Activated B cell treated with CpG ODN at 0.5 μM for 24 hours (primary cell): ENCODE measurements at regions not wholly inside any gene's neighbourhood (a gene's known extent, or its start where the extent isn't known, plus 50 kb on each side); places are given as distances from the start of the nearest gene placed in this dataset.

Source experiments
- ATAC-seq: fragments of 200-7000 bp; cut with Tn5 transposase; one replicate; pipeline ENCODE4 v1.10.0; 2021; ENCODE audit warnings: low read depth, mild to moderate bottlenecking, moderate library complexity
- CTCF ChIA-PET: fragments of 350-600 bp; sonication (Branson Sonifier 250); formaldehyde crosslinking; loops from one replicate; lab custom pipeline; 2021; ENCODE audit warnings: antibody characterized with exemption; lab: Charles Lee
- POLR2A ChIA-PET: fragments of 350-600 bp; sonication (Branson Sonifier 250); formaldehyde crosslinking; loops from one replicate; lab custom pipeline; 2021; ENCODE audit warnings: antibody characterized with exemption; lab: Charles Lee
- DNase-seq: peaks from one replicate; pipeline ENCODE4 v3.0.0; 2022
- H3K27ac Mint-ChIP-seq: one replicate; pipeline ENCODE4 v1.8.0; 2020; ENCODE audit warnings: mixed read lengths
- H3K27me3 Mint-ChIP-seq: one replicate; pipeline ENCODE4 v1.8.0; 2021; ENCODE audit warnings: mixed read lengths
- H3K36me3 Mint-ChIP-seq: one replicate; pipeline ENCODE4 v1.8.0; 2021; ENCODE audit warnings: low read depth, mixed read lengths
- H3K4me1 Mint-ChIP-seq: one replicate; pipeline ENCODE4 v1.8.0; 2021; ENCODE audit warnings: mixed read lengths
- H3K4me3 Mint-ChIP-seq: one replicate; pipeline ENCODE4 v1.8.0; 2020; ENCODE audit warnings: mild to moderate bottlenecking, mixed read lengths
- H3K9me3 Mint-ChIP-seq: one replicate; pipeline ENCODE4 v1.8.0; 2020; ENCODE audit warnings: mixed read lengths
- intact Hi-C: fragments of 100-400 bp; cut with micrococcal nuclease; formaldehyde crosslinking; loops from one replicate; pipeline ENCODE4 v1.15.1; 2024
- TF ChIP-seq, protein P1 (sequence below): fragments of 200-600 bp; IDR thresholded peaks from one replicate; pipeline ENCODE4 v1.8.0; 2022; ENCODE audit warnings: antibody characterized with exemption, mild to moderate bottlenecking

DNA sequence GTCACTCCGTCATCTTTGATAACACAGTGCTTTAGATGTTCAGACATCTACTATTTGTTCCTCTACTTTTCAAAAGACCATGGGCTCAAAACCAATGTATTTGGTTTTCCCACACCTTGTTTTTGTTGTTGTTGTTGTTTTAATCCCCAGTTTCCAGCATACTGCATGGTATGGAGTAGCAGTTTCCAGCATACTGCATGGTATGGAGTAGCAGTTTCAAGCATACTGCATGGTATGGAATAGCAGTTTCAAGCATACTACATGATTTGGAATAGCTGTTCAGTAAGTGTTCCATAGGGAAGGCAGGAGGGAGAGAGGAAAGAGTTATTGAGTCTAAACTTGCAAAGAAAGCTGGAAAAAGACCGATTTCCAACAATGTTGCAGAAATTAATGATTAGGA, 314.3 kb upstream of the PRKCQ start:
- Mint-ChIP-seq H3K9me3 (no peaks in the 10 kb centered on the region), H3K27ac (no peak overlapping the region), H3K27me3 (peaks cover 6% of the 10 kb centered on the region), H3K4me3 (no peak overlapping the region), H3K4me1 (no peaks in the 10 kb centered on the region), H3K36me3 (no peaks in the 10 kb centered on the region)
- ATAC-seq, result no peak
- TF ChIP-seq, protein P1, sequence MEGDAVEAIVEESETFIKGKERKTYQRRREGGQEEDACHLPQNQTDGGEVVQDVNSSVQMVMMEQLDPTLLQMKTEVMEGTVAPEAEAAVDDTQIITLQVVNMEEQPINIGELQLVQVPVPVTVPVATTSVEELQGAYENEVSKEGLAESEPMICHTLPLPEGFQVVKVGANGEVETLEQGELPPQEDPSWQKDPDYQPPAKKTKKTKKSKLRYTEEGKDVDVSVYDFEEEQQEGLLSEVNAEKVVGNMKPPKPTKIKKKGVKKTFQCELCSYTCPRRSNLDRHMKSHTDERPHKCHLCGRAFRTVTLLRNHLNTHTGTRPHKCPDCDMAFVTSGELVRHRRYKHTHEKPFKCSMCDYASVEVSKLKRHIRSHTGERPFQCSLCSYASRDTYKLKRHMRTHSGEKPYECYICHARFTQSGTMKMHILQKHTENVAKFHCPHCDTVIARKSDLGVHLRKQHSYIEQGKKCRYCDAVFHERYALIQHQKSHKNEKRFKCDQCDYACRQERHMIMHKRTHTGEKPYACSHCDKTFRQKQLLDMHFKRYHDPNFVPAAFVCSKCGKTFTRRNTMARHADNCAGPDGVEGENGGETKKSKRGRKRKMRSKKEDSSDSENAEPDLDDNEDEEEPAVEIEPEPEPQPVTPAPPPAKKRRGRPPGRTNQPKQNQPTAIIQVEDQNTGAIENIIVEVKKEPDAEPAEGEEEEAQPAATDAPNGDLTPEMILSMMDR, result no peak
- ChIA-PET POLR2A (no interaction called here), CTCF (no interaction called here)
- intact Hi-C loops, result no loop called here
- no peak for DNase-seq

DNA sequence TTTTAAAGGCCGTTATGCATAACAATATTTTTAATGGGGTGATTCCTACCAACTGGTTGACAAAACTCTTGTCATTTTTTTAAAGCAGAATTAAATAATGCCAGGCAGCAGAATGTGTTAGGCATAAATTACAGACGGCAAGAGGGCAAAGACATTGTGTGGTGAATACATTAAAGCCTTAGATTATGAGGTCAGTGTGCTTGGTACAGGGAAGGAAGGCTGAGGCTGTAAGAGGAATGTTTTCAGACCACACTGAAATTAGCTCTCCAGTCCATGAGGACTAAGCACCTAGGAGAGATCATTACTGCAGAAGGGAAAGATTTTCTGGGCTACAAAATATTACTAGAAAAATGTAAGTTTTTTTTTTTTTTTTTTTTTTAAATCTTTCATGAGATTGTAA, 312.8 kb upstream of the PRKCQ start:
- TF ChIP-seq, protein P1, result no peak
- Mint-ChIP-seq H3K4me3 (no peak overlapping the region), H3K27me3 (peaks cover 6% of the 10 kb centered on the region), H3K27ac (no peak overlapping the region), H3K4me1 (no peaks in the 10 kb centered on the region), H3K9me3 (no peaks in the 10 kb centered on the region), H3K36me3 (no peaks in the 10 kb centered on the region)
- intact Hi-C loops, result no loop called here
- no peak for ATAC-seq
- ChIA-PET CTCF (no interaction called here), POLR2A (interaction anchor here (0.6 kb wide), 1 partner anchor 9 kb away, joined by 5 read pairs; no protein-coding TSS in a partner anchor)
- DNase-seq, result no peak

DNA sequence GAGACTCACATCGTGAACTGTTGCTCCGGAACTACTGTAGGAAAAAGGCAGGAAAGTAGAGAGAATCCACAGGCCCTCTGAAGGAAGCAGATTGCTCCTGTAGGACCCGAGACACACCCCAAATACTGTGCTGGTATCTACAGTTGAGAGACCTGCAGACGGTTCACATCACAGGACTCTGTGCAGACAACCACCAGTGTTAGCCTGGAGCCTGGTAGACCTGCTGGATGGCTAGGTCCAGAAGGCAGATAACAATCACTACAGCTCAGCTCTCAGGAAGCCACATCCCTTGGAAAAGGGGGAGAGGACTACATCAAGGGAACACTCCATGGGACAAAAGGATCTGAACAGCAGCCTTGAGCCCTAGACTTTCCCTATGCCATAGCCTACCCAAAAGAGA, 311.8 kb upstream of the PRKCQ start:
- no peaks in the 10 kb centered on the region for H3K4me1 Mint-ChIP-seq
- intact Hi-C loops, result no loop called here
- peaks cover 6% of the 10 kb centered on the region for H3K27me3 Mint-ChIP-seq
- H3K4me3 Mint-ChIP-seq, result no peak overlapping the region
- ChIA-PET POLR2A (no interaction called here), CTCF (no interaction called here)
- no peak for DNase-seq
- no peaks in the 10 kb centered on the region for H3K36me3 Mint-ChIP-seq
- no peak for ATAC-seq
- TF ChIP-seq, protein P1, result no peak
- H3K27ac Mint-ChIP-seq, result no peak overlapping the region
- H3K9me3 Mint-ChIP-seq, result no peaks in the 10 kb centered on the region

DNA sequence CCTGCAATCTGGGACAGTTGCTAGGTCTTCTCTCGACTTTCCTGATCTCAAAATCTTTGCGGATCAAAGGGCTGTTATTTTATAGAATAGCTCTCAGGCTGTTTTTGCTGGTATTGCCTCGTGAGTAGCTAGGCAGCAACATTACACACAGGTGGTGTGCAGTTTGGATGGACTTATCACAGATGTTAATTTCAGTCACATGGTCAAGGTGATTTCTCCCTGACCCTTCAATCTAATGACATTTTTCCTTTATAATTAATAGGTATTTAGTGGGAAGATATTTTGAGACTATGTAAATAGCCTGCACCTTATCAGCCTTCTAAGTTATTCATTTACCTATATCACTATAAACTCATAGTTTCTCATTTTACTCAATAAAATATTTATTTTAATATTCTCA, 309.6 kb upstream of the PRKCQ start:
- peaks cover 8% of the 10 kb centered on the region for H3K4me1 Mint-ChIP-seq
- TF ChIP-seq, protein P1, result no peak
- DNase-seq (no peak), ATAC-seq (no peak)
- POLR2A ChIA-PET, result no interaction called here
- peaks cover 4% of the 10 kb centered on the region for H3K27me3 Mint-ChIP-seq
- H3K36me3 Mint-ChIP-seq, result no peaks in the 10 kb centered on the region
- intact Hi-C loops, result no loop called here
- no peak overlapping the region for H3K27ac Mint-ChIP-seq
- H3K4me3 Mint-ChIP-seq, result no peak overlapping the region
- no peaks in the 10 kb centered on the region for H3K9me3 Mint-ChIP-seq
- CTCF ChIA-PET, result no interaction called here

DNA sequence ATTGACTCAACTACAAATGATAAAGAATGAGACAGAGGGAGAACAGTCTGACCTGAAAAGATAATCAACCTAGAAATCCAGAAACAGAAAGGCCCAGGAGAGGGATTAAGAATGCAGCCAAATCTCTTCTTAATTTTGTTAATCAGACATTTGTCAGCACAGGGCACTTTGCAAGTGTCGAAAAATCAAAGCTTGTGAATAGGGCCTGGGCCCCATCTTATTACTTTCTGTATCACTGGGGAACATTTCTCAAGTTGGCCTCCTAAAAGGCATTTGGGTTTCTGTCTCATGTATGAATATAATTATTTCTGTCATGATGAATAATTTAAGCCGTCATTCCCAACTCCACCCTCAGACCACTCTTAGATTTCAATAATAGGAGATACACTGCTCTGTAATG, 308.4 kb upstream of the PRKCQ start:
- ChIA-PET CTCF (no interaction called here), POLR2A (no interaction called here)
- ATAC-seq (no peak), DNase-seq (no peak)
- Mint-ChIP-seq H3K9me3 (no peaks in the 10 kb centered on the region), H3K27me3 (peaks cover 2% of the 10 kb centered on the region), H3K4me1 (peaks cover 12% of the 10 kb centered on the region), H3K36me3 (no peaks in the 10 kb centered on the region), H3K27ac (no peak overlapping the region), H3K4me3 (no peak overlapping the region)
- TF ChIP-seq, protein P1, result no peak
- intact Hi-C loops, result no loop called here
